GM23338 (cell line): ENCODE measurements at regions not wholly inside any gene's neighbourhood (a gene's known extent, or its start where the extent isn't known, plus 50 kb on each side); places are given as distances from the start of the nearest gene placed in this dataset.

ENCODE experiments used
- EZH2phosphoT487 ChIP-seq: fragments of 200-600 bp; sonication (generic); IDR thresholded peaks from one replicate; pipeline ENCODE4 v1.8.1; 2018; ENCODE audit warnings: antibody characterized with exemption; ENCODE audit not compliant: unreplicated experiment
- NANOG ChIP-seq: IDR thresholded peaks from 2 replicates; pipeline ENCODE4 v1.6.1; 2016; ENCODE audit warnings: antibody characterized with exemption, borderline replicate concordance
- POLR2AphosphoS5 ChIP-seq: IDR thresholded peaks from 2 replicates; pipeline ENCODE4 v1.6.1; 2016; ENCODE audit warnings: antibody characterized with exemption, low read depth
- REST ChIP-seq: IDR thresholded peaks from one replicate; pipeline ENCODE4 v1.6.1; 2018; ENCODE audit warnings: antibody characterized with exemption; ENCODE audit not compliant: unreplicated experiment
- STAT1 ChIP-seq: IDR thresholded peaks from one replicate; pipeline ENCODE4 v1.6.1; 2016; ENCODE audit warnings: antibody characterized with exemption; ENCODE audit not compliant: unreplicated experiment
- ZNF114 ChIP-seq: fragments of 250-450 bp; sonication (Bioruptor Pico); IDR thresholded peaks from 2 replicates; pipeline ENCODE4 v1.5.0; 2020; ENCODE audit warnings: mild to moderate bottlenecking, moderate library complexity
- ZNF331 ChIP-seq: fragments of 250-450 bp; sonication (Bioruptor Pico); IDR thresholded peaks from 2 replicates; pipeline ENCODE4 v1.5.0; 2020; ENCODE audit warnings: low read depth, mild to moderate bottlenecking, moderate library complexity
- ZNF462 ChIP-seq: fragments of 250-450 bp; sonication (Bioruptor Pico); IDR thresholded peaks from 2 replicates; pipeline ENCODE4 v1.5.0; 2020; ENCODE audit warnings: mild to moderate bottlenecking, moderate library complexity

DNA sequence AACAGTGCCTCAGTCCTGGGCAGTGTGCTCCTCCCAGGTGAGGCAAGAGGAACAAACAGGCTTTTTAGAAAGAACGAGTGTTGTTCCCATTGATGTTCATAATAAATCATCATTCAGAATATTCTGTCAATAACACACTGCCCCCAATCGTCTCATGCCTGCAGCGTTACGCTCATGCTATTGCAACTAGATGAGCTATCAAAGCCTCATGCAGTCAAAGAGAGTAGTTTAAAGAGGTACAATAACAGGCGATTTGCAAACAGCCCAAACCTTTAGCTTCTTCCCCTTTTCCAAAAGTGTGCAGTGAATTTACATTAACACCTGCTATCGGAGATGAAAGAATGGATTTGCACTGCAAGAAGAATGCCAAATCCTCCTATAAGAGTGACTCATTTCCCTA lies 1164.7 kb upstream of the MAP3K7 start (continued):
- TF ChIP-seq ZNF462 (no peak), STAT1 (no peak), EZH2phosphoT487 (no peak), REST (no peak), ZNF114 (no peak), NANOG (no peak), ZNF331 (no peak), POLR2AphosphoS5 (no peak)
